ENCODE measurements at regions not wholly inside any gene's neighbourhood (a gene's known extent, or its start where the extent isn't known, plus 50 kb on each side); places are given as distances from the start of the nearest gene placed in this dataset.

DNA sequence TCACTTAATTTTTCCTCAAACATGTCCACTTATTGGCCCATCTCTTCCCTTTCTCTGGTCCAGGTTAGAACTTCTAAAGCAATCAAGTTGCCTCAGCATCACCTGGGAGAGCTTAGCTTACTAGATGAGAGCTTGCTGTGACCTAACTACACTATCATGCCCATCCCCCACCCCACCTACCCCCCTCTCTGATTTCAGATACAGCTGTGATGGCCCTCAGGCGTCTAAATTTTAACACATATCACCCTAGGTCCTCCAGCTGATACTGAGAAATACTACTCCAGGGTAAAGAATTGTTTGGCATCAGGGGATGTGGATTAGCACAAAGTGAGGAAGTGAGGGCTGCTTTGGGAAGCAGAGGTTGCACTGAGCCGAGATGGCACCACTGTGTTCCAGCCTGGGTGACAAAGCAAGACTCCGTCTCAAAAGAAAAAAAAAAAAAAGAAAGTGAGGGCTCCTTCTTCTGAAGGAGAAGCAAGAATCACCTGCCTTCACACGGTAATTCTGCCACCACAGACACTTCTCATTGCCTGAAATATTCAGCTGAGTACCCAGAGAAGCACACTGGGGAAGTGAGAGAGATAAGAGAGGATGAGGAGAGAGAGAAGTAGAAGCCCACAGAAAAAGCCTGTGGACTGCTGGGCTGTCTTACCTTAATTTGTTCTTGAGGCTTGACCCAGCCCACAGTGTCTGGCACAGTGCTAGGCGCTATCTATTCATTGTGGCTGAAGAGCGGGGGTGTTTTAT, 263.4 kb downstream of the ASXL3 start:
- POLR2A ChIA-PET = no interaction called here
- DNase-seq (ENCODE audit: low spot score) (no peak), ATAC-seq (peak; percentile 17; the same call in 1 of the 2 replicates)
- Mint-ChIP-seq H3K4me3 (no peak overlapping the region), H3K27me3 (ENCODE audit: low read depth) (peaks cover 3% of the 10 kb centered on the region), H3K27ac (no peak overlapping the region), H3K4me1 (peaks cover 47% of the 10 kb centered on the region), H3K36me3 (no peaks in the 10 kb centered on the region), H3K9me3 (no peaks in the 10 kb centered on the region)
- CTCF ChIA-PET = interaction anchor here (0.7 to 1.1 kb wide), 3 partner anchors 10 to 282 kb away, joined by 3 to 6 read pairs (median 3); no protein-coding TSS in a partner anchor
- TF ChIP-seq, protein P1, sequence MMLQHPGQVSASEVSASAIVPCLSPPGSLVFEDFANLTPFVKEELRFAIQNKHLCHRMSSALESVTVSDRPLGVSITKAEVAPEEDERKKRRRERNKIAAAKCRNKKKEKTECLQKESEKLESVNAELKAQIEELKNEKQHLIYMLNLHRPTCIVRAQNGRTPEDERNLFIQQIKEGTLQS (CRISPR knock-in tag; conservative IDR thresholded peaks at IDR 0.05) = no peak
- TF ChIP-seq, protein P2, sequence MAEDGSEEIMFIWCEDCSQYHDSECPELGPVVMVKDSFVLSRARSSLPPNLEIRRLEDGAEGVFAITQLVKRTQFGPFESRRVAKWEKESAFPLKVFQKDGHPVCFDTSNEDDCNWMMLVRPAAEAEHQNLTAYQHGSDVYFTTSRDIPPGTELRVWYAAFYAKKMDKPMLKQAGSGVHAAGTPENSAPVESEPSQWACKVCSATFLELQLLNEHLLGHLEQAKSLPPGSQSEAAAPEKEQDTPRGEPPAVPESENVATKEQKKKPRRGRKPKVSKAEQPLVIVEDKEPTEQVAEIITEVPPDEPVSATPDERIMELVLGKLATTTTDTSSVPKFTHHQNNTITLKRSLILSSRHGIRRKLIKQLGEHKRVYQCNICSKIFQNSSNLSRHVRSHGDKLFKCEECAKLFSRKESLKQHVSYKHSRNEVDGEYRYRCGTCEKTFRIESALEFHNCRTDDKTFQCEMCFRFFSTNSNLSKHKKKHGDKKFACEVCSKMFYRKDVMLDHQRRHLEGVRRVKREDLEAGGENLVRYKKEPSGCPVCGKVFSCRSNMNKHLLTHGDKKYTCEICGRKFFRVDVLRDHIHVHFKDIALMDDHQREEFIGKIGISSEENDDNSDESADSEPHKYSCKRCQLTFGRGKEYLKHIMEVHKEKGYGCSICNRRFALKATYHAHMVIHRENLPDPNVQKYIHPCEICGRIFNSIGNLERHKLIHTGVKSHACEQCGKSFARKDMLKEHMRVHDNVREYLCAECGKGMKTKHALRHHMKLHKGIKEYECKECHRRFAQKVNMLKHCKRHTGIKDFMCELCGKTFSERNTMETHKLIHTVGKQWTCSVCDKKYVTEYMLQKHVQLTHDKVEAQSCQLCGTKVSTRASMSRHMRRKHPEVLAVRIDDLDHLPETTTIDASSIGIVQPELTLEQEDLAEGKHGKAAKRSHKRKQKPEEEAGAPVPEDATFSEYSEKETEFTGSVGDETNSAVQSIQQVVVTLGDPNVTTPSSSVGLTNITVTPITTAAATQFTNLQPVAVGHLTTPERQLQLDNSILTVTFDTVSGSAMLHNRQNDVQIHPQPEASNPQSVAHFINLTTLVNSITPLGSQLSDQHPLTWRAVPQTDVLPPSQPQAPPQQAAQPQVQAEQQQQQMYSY (CRISPR knock-in tag; IDR thresholded peaks at IDR 0.05) = no peak
- TF ChIP-seq AFF4 (CRISPR knock-in tag; IDR thresholded peaks at IDR 0.05; ENCODE audit: borderline replicate concordance) (no peak), ZNF423 (CRISPR knock-in tag; IDR thresholded peaks at IDR 0.05) (no peak), JAZF1 (CRISPR knock-in tag; IDR thresholded peaks at IDR 0.05) (no peak), TCF7 (CRISPR knock-in tag; IDR thresholded peaks at IDR 0.05; ENCODE audit: low read depth) (no peak), NR2C2 (CRISPR knock-in tag; IDR thresholded peaks at IDR 0.05) (no peak), SMAD3 (CRISPR knock-in tag; IDR thresholded peaks at IDR 0.05; ENCODE audit: borderline replicate concordance) (no peak), ZNF396 (CRISPR knock-in tag; IDR thresholded peaks at IDR 0.05; ENCODE audit: borderline replicate concordance) (no peak), EMX1 (CRISPR knock-in tag; IDR thresholded peaks at IDR 0.05) (no peak), ELF4 (CRISPR knock-in tag; IDR thresholded peaks at IDR 0.05; ENCODE audit: low read depth) (no peak), ZNF138 (CRISPR knock-in tag; conservative IDR thresholded peaks at IDR 0.05) (no peak), TP53 (CRISPR knock-in tag; IDR thresholded peaks at IDR 0.05) (no peak)

DNA sequence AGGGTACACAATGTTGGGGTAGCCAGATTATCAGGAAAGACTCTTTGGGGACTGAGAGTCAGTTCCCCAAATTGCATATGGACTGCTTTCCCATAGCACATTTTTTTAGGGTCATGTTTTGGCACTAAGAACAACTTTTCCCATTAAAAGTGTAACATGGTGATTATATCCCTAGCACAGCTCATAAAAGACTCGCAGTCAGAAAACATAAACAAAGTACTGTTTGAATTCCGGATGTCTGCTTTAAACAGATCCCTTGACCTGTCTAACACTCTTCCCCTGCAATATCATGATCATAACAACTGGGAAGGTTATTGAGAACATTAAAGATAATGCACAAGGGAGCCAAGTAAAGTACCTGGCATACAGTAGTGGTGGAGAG, 262.2 kb downstream of the ASXL3 start:
- peaks cover 54% of the 10 kb centered on the region for H3K4me1 Mint-ChIP-seq
- H3K27ac Mint-ChIP-seq = no peak overlapping the region
- ChIA-PET POLR2A (no interaction called here), CTCF (interaction anchor here (0.6 to 1.8 kb wide), 20 partner anchors 8 to 1021 kb away, joined by 3 to 11 read pairs (median 3); no protein-coding TSS in a partner anchor)
- no peak overlapping the region for H3K4me3 Mint-ChIP-seq
- TF ChIP-seq CTCF (IDR thresholded peaks at IDR 0.05) = no peak
- no peak for TF ChIP-seq AR (CRISPR knock-in tag; IDR thresholded peaks at IDR 0.05)
- TF ChIP-seq, protein P3, sequence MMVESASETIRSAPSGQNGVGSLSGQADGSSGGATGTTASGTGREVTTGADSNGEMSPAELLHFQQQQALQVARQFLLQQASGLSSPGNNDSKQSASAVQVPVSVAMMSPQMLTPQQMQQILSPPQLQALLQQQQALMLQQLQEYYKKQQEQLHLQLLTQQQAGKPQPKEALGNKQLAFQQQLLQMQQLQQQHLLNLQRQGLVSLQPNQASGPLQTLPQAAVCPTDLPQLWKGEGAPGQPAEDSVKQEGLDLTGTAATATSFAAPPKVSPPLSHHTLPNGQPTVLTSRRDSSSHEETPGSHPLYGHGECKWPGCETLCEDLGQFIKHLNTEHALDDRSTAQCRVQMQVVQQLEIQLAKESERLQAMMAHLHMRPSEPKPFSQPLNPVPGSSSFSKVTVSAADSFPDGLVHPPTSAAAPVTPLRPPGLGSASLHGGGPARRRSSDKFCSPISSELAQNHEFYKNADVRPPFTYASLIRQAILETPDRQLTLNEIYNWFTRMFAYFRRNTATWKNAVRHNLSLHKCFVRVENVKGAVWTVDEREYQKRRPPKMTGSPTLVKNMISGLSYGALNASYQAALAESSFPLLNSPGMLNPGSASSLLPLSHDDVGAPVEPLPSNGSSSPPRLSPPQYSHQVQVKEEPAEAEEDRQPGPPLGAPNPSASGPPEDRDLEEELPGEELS (CRISPR knock-in tag; IDR thresholded peaks at IDR 0.05) = no peak
- TF ChIP-seq, protein P4, sequence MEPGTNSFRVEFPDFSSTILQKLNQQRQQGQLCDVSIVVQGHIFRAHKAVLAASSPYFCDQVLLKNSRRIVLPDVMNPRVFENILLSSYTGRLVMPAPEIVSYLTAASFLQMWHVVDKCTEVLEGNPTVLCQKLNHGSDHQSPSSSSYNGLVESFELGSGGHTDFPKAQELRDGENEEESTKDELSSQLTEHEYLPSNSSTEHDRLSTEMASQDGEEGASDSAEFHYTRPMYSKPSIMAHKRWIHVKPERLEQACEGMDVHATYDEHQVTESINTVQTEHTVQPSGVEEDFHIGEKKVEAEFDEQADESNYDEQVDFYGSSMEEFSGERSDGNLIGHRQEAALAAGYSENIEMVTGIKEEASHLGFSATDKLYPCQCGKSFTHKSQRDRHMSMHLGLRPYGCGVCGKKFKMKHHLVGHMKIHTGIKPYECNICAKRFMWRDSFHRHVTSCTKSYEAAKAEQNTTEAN (CRISPR knock-in tag; IDR thresholded peaks at IDR 0.05) = no peak
- no peaks in the 10 kb centered on the region for H3K36me3 Mint-ChIP-seq
- DNase-seq (ENCODE audit: low spot score) = no peak
- peaks cover 3% of the 10 kb centered on the region for H3K27me3 Mint-ChIP-seq (ENCODE audit: low read depth)
- no peaks in the 10 kb centered on the region for H3K9me3 Mint-ChIP-seq
- no peak for ATAC-seq

Data from WTC11 (cell line).